Left cardiac atrium (tissue), 4 donors: ENCODE measurements at regions not wholly inside any gene's neighbourhood (a gene's known extent, or its start where the extent isn't known, plus 50 kb on each side); places are given as distances from the start of the nearest gene placed in this dataset.
"Not testable (repeated sequence)": the region's sequence is repeated elsewhere in the genome, so short reads cannot be mapped to it uniquely, and the experiment has no call there.

Source experiments
- ATAC-seq, 2 donors: fragments of 200-7000 bp; cut with Tn5 transposase; one replicate each; pipeline ENCODE4 v1.9.1; 2020; ENCODE audit warnings: mild to moderate bottlenecking in 2 of 2, moderate library complexity in 2 of 2
- DNase-seq: peaks from one replicate; pipeline ENCODE4 v3.0.0-alpha.2; 2020
- intact Hi-C, 2 donors: fragments of 100-400 bp; cut with DNase I; formaldehyde crosslinking; loops; one replicate each; pipeline versions ENCODE4 v1.14.1 to v1.15.1; 2022 to 2023
- donor health status: DM: no; HTN: yes; CAD: no.
- donor health status: DM: no; HTN: yes; CAD: no; lungs with severe emphysema.
- donor health status: DM: yes; HTN: yes; CAD: no.
- donor health status: Dilated cardiomyopathy.

DNA sequence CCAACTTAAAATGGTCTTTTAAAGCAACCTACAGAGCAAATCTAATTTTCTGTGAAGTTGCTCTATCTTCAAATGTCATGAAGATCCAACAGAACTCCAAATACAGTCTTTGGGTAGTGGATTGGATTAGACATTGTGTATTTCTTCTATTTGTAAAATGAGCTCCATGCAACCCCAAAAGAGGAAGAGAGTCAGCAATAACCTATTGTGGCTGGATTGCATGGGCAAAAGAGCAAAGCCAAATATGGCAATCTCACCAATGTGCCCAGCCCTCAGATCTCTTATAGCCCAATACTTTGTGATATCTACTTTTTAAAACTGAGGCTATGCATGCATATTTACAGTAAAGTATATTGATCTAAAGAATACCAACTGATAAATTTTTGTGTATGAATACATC, 146.3 kb downstream of the TXNL1 start:
- no peak for DNase-seq
- intact Hi-C loops = no loop called here
- ATAC-seq = no peak

- ATAC-seq (no peak), DNase-seq (no peak)
- intact Hi-C loops = no loop called here
These were observed 147.4 kb downstream of the TXNL1 start for GRCh38 chr18:56490942-56491341.

GRCh38 chr18:56489893-56490292, 148.5 kb downstream of the TXNL1 start:
- ATAC-seq (peak in 1 of 2 donors; percentile 40), DNase-seq (no peak)
- intact Hi-C loops = no loop called here

DNA sequence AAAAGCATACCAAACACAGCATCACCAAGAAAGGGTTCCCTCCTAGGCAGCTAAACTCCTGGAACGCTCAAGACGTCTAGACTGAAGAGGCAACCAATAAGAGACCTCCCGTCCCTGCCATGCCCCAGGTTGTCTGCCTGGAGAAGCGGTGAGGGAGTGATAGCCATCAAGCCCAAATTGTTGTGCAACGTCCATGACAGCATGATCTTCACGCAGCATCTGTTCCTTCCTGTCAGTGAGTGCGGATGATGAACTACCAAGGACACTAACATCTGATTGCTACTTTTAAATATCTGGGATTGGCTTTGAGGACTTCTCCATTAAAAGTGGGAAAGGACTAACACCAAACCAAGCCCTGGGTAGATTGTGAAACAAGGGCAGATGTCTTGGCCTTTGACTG, 149.7 kb downstream of the TXNL1 start:
- intact Hi-C loops = no loop called here
- DNase-seq (no peak), ATAC-seq (no peak)

DNA sequence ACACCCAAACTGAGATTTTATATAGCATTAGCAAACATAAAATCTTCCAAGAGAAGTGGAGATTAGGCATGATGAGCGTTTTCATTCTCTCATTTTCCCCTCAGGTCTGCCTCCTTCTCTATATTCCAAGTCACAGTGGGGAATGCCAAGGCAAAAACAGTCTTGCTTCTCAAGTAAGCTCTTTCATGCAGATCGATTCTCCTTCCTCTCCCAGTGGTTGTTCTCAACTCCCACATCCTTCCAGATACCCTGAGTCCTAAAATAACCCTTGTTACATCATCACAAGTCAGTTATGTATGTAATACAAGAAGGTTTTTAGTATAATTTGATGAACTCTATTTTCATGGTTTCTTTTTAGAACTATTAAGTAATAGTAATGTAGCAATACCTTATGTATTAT, 150.6 kb downstream of the TXNL1 start:
- intact Hi-C loops = no loop called here
- ATAC-seq (no peak), DNase-seq (no peak)

GRCh38 chr18:56483386-56483785, 155.0 kb downstream of the TXNL1 start:
- DNase-seq = no peak
- ATAC-seq = no peak
- intact Hi-C loops = no loop called here

- intact Hi-C loops, ATAC-seq, DNase-seq: not testable (repeated sequence)
These were observed 155.6 kb downstream of the TXNL1 start for GRCh38 chr18:56482813-56483212.

GRCh38 chr18:56481751-56482150, 156.6 kb downstream of the TXNL1 start:
- ATAC-seq = no peak
- intact Hi-C loops = no loop called here

GRCh38 chr18:56479841-56480240, 158.6 kb downstream of the TXNL1 start:
- ATAC-seq = no peak
- intact Hi-C loops = no loop called here
- no peak for DNase-seq

More at GRCh38 chr18:56481751-56482150, 156.6 kb downstream of the TXNL1 start:
- DNase-seq = no peak

DNA sequence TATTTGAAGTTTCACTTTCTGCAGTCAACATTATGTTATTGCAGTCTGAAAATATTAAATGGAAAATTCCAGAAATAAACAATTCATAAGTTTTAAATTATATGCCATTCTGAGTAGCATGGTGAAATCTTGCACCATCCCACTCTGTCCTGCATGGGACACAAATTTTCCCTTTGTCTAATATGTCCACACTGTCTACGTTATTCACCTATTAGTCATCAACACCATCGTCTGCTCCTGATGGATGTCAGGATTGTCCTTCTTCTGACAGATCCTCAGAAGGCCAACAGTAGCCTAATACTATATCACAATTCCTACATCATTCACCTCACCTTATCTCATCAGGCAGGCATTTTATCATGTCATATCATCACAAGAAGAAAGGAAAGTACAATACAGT, 163.1 kb downstream of the TXNL1 start:
- ATAC-seq (no peak), DNase-seq (no peak)
- intact Hi-C loops = no loop called here

DNA sequence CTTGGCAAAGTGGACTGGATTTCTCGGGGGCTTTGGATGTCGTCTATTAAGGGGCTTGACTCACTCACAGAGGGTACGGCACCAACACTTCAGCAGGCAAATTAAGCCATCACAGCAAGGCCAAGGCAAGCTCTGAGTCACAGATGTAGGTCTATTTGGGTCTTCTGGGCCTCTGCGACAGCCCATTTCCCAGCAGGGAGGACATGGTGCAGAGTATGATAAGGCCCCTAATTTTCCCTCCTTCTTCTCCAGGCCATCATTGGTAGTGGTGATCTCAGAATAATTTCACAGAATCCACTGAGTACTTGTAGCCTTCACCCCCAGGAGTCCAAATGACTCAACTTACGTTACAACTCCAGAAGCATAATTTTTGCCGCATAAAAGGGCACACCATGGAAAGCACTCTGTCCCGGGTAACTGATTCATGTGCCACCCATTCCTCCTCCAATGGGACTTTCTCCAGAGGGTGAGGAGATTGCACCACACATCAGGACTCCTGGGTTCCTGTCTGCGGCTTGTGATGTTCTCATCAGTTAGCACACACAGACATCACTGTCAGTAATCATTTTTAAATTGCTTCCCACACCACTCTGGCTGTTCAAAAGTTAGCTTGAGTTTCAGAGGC, 164.9 kb downstream of the TXNL1 start:
- intact Hi-C loops = no loop called here
- DNase-seq = no peak
- ATAC-seq = no peak

DNA sequence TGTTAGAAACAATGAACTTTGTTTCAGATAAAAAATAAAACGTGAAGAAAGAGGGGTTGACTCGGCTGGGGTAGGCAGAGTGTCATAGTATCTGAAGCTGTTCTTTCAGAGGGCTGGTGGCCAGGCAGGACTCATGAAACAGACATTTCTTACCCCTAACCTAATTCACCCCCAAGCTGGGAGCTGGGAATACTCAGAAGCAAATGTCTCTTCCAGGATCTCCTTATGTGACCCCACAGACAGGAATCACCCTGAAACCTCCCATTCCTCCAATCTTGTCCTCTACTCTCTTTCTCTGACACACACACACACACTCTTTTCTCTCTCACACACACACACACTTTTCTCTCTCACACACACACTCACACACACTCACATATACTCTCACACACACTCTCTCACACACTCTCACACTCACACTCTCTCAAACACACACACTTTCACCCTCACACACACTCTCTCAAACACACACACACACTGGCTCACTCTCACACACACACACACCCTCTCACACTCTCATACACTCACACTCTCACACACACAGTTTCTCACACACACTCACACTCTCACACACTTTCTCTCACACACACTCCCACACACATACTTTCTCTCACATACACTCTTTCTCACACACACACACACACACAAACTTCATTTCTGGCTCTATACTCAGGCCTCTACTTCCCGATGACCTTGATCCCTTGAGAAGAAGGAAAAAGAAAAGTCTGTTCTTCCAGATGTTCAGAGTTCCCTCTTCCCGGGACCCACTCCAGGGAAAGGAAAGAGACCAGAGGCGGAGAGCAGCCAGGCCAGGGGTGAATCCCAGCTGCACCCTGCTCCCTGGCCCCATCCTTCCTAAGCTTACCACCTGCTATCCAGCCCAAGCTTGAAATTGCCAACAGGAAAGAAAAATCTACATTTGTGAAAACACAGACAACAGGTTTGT, 167.7 kb downstream of the TXNL1 start:
- ATAC-seq = peak in 1 of 2 donors; percentile 41
- no peak for DNase-seq
- intact Hi-C loops = no loop called here

DNA sequence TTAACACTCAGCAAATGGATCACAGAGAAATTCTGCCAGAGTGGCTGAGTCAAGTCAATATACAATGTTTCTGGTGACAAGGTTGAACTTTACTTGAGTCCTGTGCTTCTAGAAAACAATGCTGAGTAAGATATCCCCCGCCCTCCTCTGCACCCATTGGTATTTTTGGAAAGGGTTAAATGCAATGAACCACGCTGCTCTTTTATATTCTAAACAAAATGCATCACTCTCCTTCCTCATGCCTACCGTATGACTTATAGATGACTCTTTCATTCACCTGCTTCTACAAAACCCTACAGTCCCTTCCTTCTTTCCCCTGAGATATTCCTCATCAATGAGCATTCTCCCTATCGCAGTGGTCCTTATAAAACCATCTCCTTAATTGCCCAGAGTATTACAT, 168.8 kb downstream of the TXNL1 start:
- no peak for DNase-seq
- no peak for ATAC-seq
- intact Hi-C loops = loop anchor here in 1 of 2 donors (10.0 kb wide), 1 partner anchor 105 kb away; no protein-coding TSS in a partner anchor

GRCh38 chr18:56468396-56468795, 170.0 kb downstream of the TXNL1 start:
- ATAC-seq = peak; percentile 19 to 70
- intact Hi-C loops = loop anchor here in 1 of 2 donors (10.0 kb wide), 1 partner anchor 104 kb away; no protein-coding TSS in a partner anchor
- DNase-seq = no peak

GRCh38 chr18:56462276-56462675, 176.1 kb downstream of the TXNL1 start:
- intact Hi-C loops = loop anchor here in 1 of 2 donors (10.0 kb wide), 1 partner anchor 97 kb away; no protein-coding TSS in a partner anchor
- DNase-seq (no peak), ATAC-seq (no peak)

- intact Hi-C loops = loop anchor here in 1 of 2 donors (10.0 kb wide), 1 partner anchor 96 kb away; no protein-coding TSS in a partner anchor
- DNase-seq (no peak), ATAC-seq (no peak)
These were observed 177.2 kb downstream of the TXNL1 start for GRCh38 chr18:56461151-56461550.

DNA sequence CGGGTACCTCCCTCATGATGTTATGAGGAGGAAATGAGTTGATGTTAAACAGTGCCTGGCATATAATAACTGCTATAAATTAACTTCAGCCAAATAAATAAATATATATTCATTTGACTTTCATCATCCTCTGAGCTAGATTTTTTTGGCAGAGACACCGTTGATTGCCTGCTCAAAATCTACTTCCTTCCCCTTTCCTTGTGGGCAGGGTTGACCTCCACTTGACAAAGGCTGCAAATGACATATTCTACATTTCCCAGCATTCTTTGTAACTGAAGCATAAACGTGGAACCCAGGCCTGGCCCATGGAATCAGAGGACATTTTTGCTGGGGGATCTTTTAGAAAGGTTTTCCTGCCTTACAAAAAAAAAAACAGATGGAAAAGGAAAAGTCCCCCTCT, 177.8 kb downstream of the TXNL1 start:
- ATAC-seq (no peak), DNase-seq (no peak)
- intact Hi-C loops = loop anchor here in 1 of 2 donors (10.0 kb wide), 1 partner anchor 96 kb away; no protein-coding TSS in a partner anchor

- intact Hi-C loops = no loop called here
- DNase-seq (no peak), ATAC-seq (peak; percentile 47 to 57)
These were observed 179.4 kb downstream of the TXNL1 start for GRCh38 chr18:56458770-56459712.

DNA sequence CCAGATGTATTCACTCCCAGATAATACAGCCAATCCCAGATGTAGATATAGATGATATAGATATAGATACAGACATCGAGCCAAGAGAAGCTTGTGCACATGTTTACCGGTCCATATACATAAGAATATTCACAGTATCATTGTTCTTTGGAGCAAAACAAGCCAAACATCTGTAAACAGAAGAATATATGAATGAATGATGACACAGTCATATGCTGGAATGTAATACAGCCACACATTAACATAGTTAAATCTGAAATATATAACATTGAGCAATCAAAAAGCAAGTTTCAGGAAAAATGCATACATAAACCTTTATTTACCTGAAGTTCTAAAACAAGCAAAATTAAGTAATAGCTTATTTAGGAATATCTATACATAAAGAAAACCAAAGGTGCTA, 182.5 kb downstream of the TXNL1 start:
- DNase-seq = no peak
- ATAC-seq = no peak
- intact Hi-C loops = no loop called here
